SK-N-DZ (cell line): ENCODE measurements at regions not wholly inside any gene's neighbourhood (a gene's known extent, or its start where the extent isn't known, plus 50 kb on each side); places are given as distances from the start of the nearest gene placed in this dataset.
"Not testable (repeated sequence)": the region's sequence is repeated elsewhere in the genome, so short reads cannot be mapped to it uniquely, and the experiment has no call there.

Source experiments
- DNase-seq: peaks from one replicate; pipeline ENCODE4 v3.0.0-alpha.2; 2015; ENCODE audit warnings: low spot score

DNA sequence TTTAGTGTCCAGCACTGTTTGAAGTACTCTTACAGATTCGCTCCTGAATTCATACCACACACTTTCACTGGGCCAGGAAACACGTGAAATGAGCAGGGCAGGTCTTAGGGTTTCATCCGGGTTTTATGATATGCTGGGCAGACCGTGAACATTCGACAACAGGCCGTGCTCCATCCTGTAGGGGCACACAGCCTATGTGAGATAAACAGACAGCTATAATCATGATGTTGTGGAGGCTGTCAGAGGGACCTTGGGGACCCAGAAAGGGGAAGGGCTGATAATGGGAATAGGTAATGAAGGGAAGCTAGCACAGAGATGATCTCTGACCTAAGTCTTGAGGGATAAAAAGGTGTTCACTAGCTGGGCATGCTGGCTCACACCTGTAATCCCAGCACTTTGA lies 110.4 kb downstream of the RIN2 start:
- no peak for DNase-seq

DNA sequence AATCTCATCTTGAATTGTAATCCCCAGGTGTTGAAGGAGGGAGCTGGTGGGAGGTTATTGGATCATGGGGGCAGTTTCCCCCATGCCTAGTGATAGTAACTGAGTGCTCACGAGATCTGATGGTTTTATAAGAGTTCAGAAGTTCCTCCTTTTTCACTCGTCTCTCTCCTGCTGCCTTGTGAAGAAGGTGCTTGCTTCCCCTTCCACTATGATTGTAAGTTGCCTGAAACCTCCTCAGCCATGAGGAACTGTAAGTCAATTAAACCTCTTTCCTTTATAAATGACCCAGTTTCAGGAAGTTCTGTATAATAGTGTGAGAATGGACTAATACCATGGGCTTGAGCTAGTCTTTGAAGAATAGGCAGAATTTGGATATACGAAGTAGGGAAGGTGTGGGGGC lies 113.9 kb downstream of the RIN2 start:
- DNase-seq = no peak

DNA sequence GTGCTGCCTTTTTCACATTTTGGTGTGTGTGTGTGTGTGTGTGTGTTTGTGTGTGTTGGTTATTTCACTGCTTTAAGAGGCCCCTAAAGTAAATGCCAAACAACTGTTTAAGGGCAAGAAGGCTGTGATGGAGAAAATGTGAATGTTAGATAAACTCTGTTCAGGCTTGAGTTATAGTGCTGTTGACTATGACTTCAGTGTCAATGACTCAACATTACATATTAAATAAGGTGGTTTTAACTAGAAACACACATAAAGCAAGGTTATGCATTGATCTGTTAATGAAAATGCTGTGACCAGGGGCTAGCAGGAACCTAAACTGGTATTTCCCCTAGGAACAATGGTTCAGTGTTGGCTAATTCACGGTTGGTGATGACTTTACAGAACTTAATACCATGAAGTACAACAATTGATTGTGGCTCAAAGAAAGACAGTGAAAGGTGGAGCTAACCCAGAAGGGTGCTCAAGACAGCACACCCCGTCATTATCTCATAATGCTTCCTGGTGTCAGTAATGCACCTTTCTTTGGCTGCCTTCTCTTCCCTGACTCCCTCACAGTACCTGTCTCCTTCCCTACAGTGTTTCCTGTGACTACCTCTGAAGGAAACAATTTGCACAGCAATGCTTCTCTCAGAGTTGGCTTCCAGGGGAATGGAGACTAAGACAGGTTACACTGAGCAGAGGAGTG lies 116.1 kb downstream of the RIN2 start:
- DNase-seq = no peak

DNA sequence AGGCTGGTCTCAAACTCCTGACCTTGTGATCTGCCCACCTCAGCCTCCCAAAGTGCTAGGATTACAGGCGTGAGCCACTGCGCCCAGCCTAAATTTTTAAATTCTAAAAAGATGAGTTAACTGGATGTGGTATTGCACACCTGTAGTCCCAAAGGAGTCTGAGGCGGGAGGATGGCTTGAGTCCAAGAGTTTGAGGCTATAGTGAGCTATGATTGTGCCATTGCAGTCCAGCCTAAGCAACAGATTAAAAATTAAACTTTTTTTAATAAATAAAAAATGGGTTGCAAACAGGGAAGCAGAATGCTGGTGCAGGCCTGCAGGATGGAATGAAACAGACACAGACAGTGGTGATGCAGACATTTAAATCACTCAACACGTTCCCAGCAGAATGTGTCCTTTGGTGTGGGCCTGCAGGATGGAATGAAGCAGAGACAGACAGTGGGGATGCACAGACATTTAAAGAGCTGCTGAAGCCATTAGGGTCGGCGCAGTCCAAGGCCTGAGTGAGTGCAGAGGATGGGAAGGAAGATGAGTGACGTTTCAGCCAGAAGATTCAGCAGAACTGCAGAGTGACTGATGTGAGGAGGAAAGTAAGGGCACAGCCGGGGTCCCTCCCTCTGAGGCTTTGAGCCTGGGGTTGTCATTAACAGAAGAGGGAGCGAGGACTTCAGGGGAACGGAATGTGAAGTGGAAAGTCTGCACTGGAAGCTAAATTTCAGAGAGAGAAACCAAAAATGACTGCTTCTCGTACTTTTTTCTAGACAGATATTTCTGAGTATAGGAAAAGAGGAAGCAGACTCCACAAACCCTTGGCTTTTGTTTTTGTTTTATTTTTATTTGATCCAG lies 117.5 kb downstream of the RIN2 start:
- no peak for DNase-seq

DNA sequence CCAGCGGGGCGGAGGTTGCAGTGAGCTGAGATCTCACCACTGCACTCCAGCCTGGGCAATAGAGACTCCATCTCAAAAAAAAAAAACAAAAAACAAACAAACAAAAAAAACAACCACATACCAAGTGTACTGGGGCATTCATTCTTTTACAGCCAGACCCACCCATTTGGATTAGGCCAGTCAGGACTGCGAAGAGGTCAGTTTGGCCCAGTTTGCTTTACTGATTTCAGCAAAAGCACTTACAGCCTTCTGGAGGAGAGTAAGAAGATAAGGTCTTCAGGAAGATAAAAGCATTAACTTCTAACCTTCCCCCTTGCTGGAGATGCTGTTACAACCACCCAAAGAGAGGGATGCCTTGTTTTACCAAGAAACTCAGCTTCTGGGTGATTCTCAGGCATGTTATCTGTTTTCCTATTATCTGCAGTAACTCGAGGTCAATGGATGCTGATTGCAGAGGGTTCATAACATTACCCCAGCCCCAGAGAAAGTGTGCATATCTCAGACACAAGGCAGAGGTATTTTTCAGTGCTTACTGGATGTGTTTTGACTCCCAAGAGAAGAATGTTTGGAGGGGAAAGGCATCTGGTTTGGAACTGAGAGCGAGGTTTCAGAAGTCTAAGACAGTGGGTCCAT lies 118.9 kb downstream of the RIN2 start:
- no peak for DNase-seq

DNA sequence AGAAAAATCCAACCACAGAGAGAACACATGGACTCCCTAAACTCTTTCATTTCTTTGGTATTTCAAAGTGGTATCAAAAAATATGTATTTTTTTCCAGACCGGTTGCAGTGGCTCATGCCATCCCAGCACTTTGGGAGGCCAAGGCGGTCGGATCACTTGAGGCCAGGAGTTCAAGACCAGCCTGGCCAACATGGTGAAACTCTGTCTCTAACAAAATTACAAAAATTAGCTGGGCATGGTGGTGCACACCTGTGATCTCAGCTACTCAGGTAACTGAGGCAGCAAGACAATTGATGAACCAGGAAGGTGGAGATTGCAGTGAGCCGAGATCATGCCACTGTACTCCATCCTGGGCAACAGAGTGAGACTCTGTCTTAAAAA lies 121.8 kb downstream of the RIN2 start:
- DNase-seq = not testable (repeated sequence)

DNA sequence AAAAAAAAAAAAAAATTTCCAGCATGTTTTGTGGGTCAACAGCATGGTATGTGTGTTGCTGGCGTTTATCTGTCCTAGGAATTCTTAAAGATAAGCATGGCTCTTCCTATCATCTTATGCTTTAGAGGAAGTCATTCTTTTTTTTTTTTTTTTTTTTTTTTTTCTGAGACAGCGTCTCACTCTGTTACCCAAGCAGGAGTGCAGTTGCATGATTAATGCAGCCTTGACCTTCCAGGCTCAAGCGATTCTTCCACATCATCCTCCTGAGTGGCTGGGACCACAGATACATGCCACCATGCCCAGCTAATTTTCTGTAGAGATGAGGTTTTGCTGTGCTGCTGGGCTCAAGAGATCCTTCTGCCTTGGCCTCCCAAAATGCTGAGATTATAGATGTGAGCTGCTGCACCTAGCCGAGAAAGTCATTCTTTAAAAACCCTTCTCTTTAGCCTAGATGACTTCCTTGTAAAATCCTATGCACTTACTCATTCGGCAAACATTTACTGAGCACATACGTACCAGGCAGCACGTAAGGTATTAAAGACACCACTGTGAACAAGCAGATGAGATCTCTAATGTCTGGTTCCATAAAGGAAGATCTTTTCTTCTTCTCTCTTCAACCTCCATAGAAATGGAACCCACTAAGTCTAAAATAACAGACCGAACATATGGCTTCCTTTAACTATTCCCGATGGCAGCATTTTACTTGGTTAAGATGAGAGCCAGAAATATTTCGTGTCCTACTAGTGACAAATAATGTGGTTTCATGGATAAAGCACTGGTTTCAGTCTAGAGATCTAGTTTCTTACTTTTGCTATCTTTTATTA lies 122.4 kb downstream of the RIN2 start:
- DNase-seq = no peak

DNA sequence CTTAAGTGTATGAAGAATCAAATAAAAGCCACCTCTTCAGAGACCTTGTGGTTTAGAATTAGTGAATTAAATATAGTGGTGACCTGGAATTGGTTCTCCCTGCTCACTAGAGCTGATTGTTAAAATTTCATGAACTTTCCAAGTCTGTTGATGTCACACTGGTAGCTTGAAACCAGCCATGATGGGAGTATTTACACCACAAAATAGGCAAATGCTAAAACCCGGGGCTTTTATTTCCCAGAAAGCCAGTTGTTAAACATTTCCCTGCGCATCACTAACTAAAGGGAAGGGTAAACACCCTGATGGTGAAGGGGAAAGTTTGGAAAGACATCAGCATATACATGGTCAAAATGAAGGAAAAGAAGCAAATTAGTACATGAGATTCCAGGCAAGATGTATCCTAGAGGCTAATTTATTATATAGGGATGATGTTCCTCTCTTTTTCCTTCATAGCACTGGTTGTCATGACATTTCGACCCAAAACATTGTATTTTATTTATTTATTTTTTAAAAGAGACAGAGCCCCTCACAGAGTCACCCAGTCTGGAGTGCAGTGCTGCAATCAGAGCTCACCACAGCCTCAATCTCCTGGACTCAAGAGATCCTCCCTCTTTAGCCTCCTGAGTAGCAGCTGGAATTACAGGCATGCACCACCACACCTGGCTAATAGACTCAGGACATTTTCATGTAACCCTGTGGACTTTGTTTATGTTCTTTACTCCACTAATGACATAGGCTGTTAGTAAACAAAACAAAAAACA lies 123.2 kb downstream of the RIN2 start:
- DNase-seq = no peak

DNA sequence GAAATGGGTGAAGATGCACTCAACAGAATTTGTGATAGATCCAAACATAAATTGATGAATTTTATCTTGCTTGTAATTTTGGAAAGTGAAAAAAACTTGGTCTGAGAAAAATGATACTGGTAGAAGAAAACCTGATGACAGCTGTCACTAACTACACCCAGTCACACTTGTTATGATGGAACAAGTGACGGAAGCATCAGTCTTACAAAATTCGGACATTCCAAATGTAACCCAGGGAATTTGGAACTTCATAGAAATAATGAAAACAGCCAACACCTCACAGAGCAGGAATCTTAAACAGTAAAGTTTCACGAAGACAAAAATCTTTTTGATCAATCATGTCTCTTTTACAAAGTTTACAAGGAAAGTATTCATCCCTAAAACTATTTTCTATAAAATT lies 123.9 kb downstream of the RIN2 start:
- DNase-seq = no peak

DNA sequence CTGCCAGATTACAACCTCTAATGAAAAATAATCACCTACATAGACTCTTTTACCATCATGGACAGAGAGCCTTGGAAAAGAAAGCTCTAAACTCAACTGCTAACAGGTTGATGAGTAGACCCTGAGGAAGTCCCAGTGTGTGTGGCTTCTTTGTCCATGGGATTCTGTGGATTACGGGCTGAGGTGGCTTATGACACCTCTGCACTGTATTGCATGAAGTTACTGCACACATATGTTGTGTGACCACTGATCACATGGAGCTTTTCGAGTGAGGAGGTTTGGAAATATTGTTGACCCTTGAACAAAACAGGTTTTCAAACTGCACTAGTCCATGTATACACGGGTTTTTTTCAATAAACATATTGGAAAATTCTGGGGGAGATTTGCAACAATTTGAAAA lies 124.4 kb downstream of the RIN2 start:
- DNase-seq = no peak

DNA sequence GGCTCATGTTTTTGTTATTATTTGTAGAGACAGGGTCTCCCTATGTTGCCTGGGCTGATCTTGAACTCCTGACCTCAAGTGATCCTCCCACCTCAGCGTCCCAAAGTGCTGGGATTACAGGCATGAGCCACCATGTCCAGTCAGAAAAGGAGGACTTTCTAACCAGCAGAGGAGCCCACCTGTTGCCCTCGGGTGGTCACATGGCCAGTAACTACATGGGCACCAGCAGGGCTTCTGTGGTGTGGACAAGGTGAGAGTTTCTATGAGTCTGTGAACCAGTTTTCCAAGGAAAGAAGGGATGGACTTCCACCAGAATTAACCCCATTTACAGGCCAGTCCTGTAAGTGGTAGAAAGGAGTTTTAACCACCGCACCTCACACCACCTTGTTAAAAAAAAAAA lies 125.4 kb downstream of the RIN2 start:
- no peak for DNase-seq

DNA sequence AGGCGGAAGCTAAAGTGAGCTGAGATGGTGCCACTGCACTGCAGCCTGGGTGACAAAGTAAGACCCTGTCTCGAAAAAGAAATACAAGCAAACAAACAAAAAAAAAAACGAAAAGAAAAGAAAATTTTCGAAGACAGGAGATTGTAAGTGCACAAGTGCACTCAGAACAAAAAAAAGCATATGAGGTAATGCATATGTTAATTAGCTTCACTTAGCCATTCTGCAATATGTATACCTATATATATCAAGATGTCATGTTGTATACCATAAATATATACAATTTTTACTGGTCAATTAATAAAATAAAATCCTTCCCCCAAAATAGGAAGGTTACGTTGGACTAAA lies 127.5 kb downstream of the RIN2 start:
- no peak for DNase-seq

DNA sequence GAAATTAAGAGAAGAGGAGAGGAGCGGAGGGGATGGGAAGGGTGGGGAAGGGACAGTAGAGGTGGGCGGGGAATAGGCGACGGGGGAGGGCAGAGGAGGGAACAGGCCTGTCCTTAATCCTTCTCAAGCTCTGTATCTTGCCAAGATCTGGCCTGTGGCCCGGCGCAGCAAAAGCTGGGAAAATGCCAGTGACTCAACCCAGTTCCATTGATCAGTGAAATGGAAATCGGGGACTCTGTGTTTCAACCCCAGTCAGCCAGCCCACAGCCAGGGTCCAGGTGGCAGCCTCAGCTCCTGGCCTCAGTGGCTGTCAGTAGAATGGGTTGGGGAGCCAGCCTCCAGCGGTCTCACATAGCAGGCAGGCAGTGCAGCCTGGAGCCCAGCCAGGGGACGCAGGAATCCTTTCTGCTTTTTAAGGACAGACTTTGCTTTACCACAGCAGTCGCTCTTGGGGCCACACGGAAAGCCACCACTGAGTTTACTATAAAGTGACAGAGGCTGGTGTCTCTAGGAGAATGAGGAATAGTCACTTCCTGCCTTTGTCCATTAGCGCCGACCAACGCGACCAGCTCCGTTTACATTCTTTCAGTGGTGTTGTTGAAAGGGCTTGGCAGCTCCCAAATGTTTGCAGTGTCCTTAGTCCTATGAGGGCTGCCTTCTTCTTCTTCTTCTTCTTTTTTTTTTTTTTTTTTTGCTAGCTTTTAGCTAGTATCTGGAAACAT lies 128.0 kb downstream of the RIN2 start:
- DNase-seq = no peak

DNA sequence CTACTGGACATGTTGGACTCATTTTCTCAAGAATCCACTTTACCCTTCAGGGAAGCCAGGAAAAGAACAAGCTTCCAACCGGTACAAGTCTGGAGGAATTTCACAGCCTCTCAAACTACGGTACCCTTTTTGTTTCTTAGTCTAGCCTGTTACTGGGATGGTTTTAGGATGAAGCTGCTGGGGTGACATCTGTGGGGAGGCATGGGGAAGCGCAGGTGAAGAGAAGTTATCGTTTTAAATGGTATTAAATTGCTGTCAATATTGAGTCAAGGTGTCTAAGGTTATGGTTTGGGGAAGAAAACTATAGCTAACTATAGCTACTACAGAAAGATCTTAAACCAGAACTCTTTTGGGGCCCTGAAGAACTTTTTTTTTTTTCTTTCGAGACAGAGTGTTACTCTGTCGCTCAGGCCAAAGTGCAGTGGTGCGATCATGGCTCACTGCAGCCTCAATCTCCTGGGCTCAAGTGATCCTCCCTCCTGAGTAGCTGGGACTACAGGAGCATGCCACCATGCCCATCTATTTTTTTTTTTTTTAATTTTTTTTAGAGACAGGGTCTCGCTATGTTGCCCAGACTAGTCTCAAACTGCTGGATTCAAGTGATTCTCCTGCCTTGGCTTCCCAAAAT lies 128.7 kb downstream of the RIN2 start:
- no peak for DNase-seq

DNA sequence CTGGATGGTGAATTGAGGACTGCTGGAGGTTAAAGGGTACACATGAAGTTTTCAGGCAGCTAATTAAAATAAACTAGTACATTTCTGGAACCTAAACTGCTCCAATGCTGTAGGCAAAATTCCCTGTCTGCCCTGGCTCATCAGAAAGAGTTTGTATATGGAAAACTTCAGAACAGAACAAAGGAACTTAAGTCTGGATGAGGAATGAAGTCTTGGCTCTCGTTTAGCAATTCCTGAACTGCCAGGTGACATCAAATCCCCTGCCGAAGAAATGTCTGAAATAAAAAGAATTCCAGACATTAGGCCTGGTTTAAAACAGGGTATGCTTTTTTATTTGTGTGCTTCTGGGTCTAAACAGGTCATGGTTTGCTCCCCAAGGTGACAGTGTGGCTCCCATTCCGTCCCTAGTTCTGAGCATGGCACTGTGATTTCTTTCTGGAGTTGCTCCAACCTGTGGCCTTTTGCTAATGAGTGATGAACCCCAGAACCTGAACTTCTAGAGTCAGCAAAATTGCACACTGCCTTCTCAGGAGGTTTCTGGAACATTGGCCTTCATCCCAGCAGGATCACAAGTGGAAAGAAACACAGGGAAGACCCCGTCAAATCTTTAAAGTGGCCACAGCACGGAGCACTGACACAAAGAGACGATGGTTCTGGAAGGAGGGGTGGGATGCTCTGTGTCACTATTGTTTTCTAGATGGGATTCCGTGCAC lies 129.4 kb upstream of the NAA20 start:
- no peak for DNase-seq

DNA sequence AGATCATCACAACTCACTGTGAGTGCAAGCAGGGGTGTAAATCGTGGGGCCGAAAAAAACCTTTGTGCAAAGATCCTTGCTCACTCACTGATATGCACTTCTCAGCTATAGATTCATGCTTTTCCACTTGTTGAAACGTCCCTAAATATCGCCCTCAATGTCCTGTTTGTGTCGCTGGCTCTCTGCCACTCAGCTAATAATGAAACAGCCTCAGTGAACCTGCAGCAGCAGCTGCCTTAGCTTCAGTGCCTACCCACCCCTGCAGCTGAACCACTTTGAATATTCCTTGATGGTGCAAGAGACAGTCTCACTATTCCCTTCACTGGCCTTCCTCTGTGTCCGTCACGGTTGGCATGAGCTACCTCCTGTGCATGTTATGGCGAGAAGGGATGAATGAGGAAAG lies 128.9 kb upstream of the NAA20 start:
- no peak for DNase-seq

DNA sequence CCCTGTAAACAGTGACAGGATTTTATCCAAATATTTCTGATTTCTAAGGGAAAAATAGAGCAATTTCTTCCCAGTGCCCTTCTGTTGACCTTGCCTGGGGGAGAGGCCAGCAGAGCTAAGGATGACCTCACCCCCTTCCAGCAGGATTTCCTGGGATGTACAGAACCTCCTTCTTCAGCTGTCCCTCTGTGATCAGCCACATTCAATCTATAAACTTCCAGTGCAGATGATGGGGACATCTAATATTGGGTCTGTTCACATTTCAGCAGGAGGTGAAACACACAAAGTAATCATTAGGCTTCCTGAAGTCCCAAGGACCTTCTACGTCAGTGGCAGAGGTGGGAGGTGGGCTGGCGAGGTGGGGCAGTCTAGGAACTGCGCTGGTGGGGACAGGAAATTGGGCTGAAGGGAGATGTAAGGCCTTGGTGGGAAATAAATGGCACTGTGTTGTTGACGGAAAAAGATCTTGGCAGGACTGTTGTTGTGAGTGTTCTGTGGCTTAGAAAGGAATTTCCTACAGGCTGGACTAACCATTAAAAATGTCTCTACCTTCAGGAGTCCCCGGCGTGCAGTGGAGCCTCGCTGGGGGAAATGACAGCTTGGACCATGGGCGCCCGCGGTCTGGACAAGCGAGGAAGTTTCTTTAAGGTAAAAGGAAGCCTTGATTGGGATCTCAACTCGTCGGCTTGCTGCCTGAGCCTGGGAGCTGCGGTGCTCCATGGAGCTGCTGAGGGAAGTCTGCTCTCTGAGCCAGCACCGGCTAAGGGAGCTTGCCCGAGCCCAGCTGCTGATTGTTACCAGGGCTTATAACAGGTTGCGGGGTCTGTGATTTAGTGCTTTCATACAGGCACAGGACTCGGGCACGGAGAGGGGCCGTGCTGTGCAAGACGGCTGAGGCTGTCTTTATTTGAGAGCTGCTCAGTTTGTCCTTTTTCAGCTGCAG lies 127.9 kb upstream of the NAA20 start:
- no peak for DNase-seq

DNA sequence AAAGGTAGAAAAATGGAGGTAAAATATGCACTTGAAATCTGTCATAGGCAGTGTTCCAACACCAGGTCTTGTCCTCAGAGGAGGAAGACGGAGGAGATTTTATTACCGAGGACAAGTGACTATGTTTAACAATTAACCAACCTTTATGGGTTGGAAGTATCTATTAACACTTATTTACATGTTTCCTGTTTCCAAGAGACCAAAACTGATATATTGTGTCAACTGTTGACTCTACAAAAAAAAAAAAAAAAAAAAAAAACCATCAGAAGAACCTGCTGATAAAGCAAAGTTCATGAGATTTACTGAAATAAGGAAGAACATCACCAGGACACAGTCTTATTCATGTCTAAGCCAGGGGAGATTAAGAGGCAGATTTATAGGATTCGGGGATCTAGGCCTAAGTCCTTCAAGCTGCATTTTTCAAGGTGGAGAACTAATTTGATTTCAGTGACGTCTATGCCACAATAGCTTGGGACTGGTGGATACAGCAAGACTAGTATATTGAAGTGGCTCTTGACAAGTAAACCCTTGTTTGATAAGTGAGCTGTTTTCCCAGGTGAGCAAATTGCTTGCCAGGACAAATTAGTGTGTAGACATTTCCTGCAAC lies 126.6 kb upstream of the NAA20 start:
- no peak for DNase-seq
